ENCODE measurements at regions not wholly inside any gene's neighbourhood (a gene's known extent, or its start where the extent isn't known, plus 50 kb on each side); places are given as distances from the start of the nearest gene placed in this dataset.
"Not testable (repeated sequence)": the region's sequence is repeated elsewhere in the genome, so short reads cannot be mapped to it uniquely, and the experiment has no call there.

DNA sequence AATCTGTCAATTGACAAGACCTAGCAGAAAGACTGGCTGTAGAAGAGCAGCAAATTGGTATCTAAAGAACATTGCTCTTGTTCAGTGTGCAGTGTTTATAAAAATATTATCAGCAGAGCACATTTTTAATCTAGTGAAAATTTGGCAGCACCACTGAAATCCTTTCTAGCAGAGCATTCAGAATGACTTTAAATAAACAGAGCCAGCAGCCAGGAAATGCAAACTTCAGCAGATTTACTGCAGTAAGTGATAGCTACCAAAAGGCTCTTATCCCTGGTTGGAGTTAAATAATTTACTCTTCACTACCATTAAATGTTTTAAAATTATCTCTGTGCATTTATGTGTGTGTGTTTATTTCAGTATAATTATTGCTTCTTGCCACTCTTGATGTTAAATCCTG, 590.9 kb upstream of the CITED2 start:
- no peak for DNase-seq

DNA sequence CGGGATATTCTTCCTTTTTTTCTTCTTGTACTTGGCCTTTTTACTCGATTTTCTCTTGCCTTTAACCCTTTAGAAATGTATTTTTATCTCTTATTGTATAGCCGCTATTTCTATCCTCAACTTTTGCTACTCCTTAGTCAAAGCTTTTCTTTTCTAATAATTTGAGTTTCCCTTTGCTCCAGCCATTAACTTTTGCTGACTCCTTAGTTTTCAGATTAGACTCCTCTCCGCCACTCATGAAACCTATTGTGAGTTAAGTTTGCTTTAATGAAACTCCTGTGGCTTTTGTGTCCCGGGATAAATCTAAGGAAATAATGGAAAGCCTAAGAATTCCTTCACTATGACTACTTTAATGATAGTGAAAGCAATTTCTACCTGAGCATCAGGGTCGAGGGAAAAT, 590.3 kb upstream of the CITED2 start:
- DNase-seq = no peak

- DNase-seq = no peak
Observed at GRCh38 chr6:139962654-139963347, 588.4 kb upstream of the CITED2 start.

DNA sequence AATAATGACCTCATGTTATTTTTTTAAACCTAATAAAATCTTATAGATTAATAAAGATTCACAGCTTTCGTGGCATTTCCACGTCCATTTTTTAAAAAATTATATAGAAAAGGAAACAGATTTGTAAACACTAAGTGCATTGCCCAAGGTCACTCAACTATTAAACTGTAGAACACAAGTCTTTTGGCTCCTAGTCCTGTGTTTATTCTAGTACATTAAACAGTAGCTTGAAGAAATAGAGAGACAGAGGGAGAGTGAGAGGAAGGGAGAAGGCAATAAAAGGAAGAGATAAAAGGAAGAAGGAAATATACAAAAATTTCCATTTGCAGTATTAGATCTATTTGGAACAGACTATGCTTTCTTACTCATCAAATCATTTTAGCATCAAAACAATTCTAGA, 586.7 kb upstream of the CITED2 start:
- DNase-seq = no peak

DNA sequence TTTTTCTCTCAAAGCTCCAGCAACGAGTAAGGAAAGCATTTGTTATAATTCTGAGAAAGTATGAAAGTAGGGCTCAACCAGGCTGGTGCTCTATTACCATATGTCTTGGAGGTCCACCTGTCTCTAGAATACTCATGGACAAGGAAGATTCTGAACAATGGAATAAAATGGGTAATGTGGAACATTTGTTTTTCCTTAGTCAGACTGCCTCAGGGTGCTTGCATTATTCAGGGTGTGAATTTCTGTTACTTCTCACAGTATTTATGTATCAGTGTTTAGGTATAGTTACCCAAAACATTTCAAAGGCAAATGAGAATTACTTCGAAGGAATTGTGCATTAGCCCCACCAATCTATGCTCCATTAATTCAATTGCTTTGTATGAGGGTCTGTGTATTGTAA, 586.2 kb upstream of the CITED2 start:
- no peak for DNase-seq

DNA sequence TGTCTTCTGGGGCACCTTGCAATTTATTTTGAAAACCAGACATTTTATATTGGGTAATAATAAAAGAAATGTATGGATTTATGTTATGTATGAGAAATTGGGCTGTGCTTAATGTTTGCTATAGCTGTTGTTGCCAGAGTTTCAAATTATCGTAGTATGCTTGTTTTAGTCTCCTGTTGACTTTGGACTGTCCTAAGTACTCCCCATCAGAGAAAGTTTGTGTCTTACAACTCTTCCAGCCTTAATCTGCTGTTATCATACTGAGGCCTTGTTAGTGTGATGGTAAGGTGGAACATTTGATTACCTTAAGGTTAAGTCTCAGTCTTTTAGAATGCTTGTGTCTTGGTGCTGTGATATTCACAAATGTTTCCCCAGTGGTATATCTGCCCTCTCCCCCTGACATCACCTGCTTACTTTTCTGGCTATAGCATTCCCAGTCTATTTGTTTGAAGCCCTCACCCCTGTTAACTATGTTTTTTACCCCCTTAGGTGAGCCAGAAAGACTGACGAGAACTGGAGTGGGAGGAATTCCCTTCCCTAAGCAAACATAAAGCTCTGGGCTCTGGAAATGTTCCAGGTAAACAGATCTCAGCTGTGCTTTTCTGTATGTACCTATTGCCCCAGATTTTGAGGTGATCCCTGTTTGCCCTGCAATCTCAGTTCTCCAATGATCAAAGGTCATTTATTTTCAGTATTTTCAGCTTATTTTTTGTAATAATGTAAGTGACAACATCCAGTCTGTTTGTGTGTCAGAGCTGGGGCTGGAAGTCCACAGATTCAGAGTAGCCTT, 581.1 kb upstream of the CITED2 start:
- DNase-seq = no peak

- DNase-seq = no peak
Observed at GRCh38 chr6:139954463-139955071, 580.1 kb upstream of the CITED2 start.

DNA sequence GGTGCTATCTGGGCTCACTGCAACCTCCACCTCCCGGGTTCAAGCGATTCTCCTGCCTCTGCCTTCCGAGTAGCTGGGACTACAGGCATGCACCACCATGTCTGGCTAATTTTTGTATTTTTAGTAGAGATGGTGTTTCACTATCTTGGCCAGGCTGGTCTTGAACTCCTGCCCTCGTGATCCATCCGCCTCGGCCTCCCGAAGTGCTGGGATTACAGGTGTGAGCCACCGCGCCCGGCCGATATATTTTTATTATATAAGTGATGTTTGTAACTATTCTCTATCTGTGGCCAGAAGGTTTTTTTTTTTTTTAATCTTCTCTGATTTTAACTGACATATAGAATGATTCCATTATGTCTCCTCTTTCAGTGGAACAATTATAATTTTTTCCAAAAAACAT, 579.3 kb upstream of the CITED2 start:
- not testable (repeated sequence) for DNase-seq

- no peak for DNase-seq
Observed at GRCh38 chr6:139951172-139951571, 576.7 kb upstream of the CITED2 start.

- DNase-seq = no peak
Observed at GRCh38 chr6:139944976-139945375, 570.5 kb upstream of the CITED2 start.

- DNase-seq = no peak
Observed at GRCh38 chr6:139944131-139944530, 569.7 kb upstream of the CITED2 start.

- no peak for DNase-seq
Observed at GRCh38 chr6:139943391-139943790, 568.9 kb upstream of the CITED2 start.

- no peak for DNase-seq
Observed at GRCh38 chr6:139942331-139942730, 567.9 kb upstream of the CITED2 start.

DNA sequence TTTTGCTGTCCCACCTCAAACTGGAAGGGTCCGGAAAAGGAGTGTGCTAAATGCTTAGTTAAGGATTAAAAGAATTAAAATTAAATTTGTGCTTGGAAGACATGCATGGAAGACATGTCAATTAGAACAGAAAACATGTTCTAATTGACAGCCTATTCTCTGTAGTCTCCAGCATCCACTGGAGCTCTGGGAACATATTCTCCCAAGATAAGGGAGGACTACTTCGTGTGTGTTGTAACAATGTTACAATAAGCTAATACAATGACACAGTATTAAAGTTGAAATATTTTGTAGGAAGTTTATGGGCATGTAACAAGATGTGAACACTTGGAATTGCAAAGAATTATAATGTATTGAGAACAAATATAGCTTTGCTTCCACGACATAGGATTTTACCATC, 567.4 kb upstream of the CITED2 start:
- no peak for DNase-seq

DNA sequence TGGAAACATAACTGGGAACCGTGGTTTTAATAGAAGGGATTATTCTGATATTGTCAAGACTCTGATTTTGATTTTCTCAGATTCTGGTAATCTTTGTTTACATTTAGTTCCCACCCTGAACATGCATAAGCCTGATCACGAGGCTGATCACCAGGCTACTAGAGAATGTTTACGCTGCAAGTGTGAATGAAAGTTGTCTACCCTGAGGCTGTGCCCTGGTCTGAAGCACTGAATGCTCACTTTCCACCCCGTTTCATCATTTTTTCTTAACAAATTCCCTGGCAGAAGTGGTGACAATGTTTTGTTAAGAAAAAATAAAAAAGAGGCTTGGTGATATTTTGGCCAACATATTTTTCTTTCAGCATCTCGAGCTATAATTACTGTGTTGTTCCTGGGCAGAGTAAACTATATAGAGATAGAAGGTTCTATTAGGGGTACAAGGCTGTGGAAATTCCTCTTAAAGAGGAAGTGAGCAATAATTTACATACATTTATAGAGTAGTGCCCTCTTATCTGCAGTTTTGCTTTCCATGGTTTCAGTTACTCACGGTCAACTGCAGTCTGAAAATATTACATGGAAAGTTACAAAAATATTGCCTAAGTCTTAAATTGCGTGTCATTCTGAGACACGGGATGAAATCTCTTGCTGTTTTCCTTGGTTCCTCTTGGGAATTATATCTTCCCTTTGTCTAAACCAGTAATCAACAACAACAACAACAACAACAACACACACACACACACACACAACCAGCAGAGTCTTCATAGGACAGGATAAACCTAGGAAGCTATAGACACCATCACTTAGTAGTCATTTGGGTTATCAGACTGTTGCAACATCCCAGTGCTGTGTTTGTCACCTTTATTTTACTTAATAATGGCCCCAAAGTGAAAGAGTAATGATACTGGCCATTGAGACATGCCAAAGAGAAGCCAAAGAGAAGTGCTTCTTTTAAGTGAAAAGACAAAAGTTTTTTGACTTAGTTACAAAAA, 566.6 kb upstream of the CITED2 start:
- no peak for DNase-seq

DNA sequence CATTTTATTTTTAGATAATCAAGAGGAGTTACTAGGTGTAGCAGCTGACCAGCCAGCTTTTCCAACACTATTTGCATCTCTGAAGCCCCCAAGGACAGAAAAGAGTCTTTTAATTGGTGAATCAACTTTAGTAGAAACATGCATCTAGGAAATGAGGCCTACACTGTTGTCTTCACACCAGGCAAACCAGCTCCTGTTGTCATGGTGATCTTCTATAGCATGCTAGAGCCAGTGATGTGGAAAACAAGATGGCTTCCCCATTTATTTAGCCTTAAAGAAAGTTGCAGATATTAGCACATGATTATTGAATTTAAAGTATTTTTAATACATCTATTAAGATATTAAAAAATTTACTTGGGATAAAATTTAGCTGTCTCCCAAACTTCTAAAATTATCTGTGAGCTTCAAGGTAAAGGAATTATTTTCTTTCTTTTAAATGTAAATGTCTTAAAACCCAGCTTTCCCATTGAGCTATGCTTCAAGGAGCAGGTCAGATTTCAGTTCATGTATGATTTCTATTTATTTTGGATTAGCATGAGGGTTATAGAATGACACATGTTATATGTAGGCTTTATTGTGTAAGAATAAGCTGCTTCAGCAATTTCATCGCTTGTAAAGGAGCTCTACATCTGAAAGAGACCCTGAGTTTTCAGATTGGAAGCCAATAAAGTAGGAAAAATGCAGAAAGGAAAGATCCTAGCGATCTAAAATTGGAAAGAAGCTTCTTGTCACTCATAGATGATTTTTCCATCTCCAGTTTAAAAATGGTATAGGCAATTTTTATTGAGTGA, 564.9 kb upstream of the CITED2 start:
- DNase-seq = no peak

DNA sequence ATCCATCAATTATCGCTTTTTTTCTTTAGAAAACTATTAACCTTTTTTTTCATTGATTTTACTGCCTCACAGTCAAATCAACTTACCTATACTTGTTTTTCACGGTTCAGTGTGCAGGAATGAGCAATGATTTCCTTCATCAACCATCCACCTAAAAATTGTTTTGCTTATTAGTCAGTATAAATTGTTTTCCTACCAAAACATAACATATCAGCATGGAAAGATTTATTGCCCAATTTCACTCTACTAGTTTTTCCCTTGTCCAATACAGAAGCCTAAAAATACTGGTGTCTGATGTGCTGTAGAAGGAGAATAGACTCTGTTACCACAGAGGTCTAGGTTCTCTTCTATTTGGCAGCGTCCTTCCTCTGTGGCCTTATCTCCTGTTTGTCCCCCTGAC, 558.2 kb upstream of the CITED2 start:
- no peak for DNase-seq

DNA sequence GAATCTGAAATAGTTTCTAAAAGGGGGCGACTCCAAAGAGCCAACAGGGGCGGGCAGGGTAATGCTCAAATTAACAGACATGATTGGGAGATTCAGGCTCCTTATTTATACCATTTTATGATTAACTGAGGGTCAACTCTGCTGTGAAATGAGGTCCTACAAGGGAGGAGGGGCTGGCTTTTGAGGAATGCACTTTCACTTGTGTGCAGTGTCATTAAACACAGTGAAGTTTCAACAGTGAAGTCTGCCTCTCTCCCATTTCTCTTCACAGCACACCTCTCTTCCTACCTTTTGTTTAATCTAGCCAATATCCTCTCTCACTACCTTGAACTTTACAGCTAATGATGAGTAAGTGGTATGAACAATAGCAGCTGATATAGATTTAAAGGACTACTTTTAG, 557.3 kb upstream of the CITED2 start:
- DNase-seq = no peak

DNA sequence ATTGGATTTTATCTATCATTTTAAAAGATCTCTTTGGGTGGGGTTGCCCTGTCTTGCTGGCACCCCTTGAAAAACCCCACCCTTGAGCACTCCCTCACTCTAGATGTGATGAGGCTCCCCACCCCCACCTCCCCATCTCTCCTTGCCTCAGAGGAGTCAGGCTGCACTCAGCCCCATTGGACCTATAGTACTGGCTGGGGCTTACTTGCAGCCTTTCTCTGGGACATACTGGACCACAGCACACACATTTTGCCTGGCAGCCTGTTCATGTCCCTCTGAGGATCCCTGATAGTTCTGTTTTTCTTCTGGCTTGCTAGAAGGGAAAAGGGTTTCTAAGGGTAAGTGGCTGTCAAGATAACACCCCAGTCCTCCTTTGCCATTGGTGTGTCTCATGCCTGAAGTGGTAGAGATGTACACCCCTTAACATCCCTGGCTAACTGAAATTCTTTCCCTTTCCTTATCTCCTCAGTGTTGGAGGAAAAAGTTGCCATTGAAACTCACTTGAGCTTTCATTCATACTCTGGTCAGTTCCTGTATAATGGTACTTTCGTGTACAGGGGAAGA, 553.4 kb upstream of the CITED2 start:
- no peak for DNase-seq

DNA sequence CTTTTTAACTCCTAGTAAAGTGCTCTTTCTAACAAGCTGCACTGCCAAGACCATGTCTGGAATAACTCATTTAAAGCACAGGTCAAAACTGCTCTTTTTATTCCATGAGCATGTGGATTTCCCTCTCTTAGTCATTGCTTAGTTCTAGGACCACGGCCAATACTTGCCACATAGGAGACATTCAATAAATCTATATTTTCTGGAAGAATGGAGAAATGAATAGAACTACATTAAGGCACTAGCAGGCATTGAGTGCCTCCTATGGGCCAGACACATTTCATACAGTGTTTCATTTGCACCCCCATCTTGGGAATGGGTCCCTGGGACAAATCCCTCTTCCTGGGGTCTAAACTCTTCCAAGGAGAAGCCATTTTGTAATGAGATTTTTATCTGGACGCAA, 552.8 kb upstream of the CITED2 start:
- peak; percentile 31 for DNase-seq

DNA sequence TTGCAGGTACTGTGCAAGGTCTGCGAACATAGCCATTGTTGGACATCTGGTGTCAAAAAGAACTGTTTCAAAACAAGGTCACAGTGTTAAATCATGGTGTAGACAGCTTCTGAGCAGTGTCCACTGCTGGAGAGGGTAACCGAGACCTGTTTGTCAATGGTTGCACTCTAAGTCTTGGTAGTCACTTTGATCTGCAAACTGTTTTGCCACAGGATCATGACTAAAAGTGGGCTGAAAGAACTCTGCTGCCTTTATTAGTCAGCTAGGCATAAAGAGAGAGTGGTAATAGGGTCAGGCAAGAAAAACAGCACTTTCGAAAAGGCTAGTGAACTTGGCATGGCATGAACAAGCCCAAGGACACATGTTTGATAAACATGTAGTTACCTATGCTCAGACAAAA, 552.3 kb upstream of the CITED2 start:
- no peak for DNase-seq

Data from femur (tissue), 1 donor.